Loucy (cell line): ENCODE measurements at regions not wholly inside any gene's neighbourhood (a gene's known extent, or its start where the extent isn't known, plus 50 kb on each side); places are given as distances from the start of the nearest gene placed in this dataset.

Experiments used
- CTCF ChIP-seq: fragments of 200-600 bp; sonication (generic); conservative IDR thresholded peaks from 2 replicates; pipeline ENCODE4 v1.5.1; 2014; ENCODE audit warnings: mild to moderate bottlenecking, antibody characterized with exemption, low read length
- EZH2phosphoT487 ChIP-seq: fragments of 200-600 bp; IDR thresholded peaks from 2 replicates; pipeline ENCODE4 v1.6.1; 2018; ENCODE audit warnings: antibody characterized with exemption, mild to moderate bottlenecking, moderate library complexity, borderline replicate concordance

DNA sequence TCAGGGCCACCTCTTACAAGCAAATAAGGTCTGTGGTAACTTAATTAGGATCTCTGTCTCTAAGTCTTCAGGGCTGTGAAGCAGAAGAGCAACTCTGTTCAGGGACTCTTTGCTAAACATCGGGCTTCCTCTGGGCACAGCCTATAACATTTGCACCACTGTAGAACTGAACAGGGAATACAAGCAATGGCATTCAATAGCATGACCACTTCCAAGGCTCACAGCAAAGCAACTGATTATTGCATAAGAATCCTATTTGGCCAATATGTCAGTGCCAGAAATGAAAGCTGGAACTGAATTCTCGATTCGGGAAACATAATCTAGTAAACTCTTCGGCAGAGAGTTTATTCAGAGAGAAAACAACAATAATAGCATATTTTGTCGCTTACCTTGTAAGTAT is 92.2 kb upstream of the AMZ2 start:
- TF ChIP-seq CTCF (no peak), EZH2phosphoT487 (no peak)
